ENCODE measurements at regions not wholly inside any gene's neighbourhood (a gene's known extent, or its start where the extent isn't known, plus 50 kb on each side); places are given as distances from the start of the nearest gene placed in this dataset.

DNA sequence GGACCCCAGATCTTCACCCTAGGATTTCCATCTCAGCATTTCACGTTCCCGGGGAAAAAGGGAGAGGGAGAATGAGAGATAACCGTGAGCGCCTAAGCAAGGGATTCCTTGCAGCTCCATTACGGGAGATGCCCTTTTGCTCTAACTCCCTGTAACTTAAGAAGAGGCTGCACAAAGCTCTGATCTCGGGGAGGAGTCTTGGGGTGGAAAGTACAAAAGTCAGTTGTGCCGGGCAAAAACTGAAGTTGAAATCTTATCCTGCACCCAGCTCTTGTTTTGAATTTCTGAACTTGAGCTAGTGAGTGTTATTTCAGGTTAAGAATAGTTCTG lies 256.4 kb upstream of the SOX21 start:
- ChIA-PET POLR2A (interaction anchor here (0.5 kb wide), 1 partner anchor 221 kb away, joined by 5 read pairs; no protein-coding TSS in a partner anchor), CTCF (interaction anchor here (1.1 kb wide), 1 partner anchor 20 kb away, joined by 3 read pairs; no protein-coding TSS in a partner anchor)
- Mint-ChIP-seq H3K27me3 (peaks cover 41% of the 10 kb centered on the region), H3K4me3 (no peak overlapping the region), H3K27ac (no peak overlapping the region), H3K9me3 (no peaks in the 10 kb centered on the region), H3K36me3 (ENCODE audit: low read depth) (no peaks in the 10 kb centered on the region), H3K4me1 (ENCODE audit: low read depth) (peaks cover 2% of the 10 kb centered on the region)
- ATAC-seq (no peak), DNase-seq (no peak)
- TF ChIP-seq CTCF (IDR thresholded peaks at IDR 0.05), result no peak
- intact Hi-C loops (cut with micrococcal nuclease), result no loop called here

GRCh38 chr13:94968040-94968756 lies 255.9 kb upstream of the SOX21 start:
- intact Hi-C loops (cut with micrococcal nuclease), result no loop called here
- H3K27ac Mint-ChIP-seq, result no peak overlapping the region
- peaks cover 45% of the 10 kb centered on the region for H3K27me3 Mint-ChIP-seq
- no peak overlapping the region for H3K4me3 Mint-ChIP-seq
- no peaks in the 10 kb centered on the region for H3K36me3 Mint-ChIP-seq (ENCODE audit: low read depth)
- DNase-seq, result peak; percentile 12
- no peak for TF ChIP-seq CTCF (IDR thresholded peaks at IDR 0.05)
- no peaks in the 10 kb centered on the region for H3K9me3 Mint-ChIP-seq
- ChIA-PET POLR2A (interaction anchor here (0.5 kb wide), 1 partner anchor 222 kb away, joined by 5 read pairs; no protein-coding TSS in a partner anchor), CTCF (interaction anchor here (1.1 kb wide), 1 partner anchor 20 kb away, joined by 3 read pairs; no protein-coding TSS in a partner anchor)
- peaks cover 2% of the 10 kb centered on the region for H3K4me1 Mint-ChIP-seq (ENCODE audit: low read depth)
- ATAC-seq, result peak; percentile 67

DNA sequence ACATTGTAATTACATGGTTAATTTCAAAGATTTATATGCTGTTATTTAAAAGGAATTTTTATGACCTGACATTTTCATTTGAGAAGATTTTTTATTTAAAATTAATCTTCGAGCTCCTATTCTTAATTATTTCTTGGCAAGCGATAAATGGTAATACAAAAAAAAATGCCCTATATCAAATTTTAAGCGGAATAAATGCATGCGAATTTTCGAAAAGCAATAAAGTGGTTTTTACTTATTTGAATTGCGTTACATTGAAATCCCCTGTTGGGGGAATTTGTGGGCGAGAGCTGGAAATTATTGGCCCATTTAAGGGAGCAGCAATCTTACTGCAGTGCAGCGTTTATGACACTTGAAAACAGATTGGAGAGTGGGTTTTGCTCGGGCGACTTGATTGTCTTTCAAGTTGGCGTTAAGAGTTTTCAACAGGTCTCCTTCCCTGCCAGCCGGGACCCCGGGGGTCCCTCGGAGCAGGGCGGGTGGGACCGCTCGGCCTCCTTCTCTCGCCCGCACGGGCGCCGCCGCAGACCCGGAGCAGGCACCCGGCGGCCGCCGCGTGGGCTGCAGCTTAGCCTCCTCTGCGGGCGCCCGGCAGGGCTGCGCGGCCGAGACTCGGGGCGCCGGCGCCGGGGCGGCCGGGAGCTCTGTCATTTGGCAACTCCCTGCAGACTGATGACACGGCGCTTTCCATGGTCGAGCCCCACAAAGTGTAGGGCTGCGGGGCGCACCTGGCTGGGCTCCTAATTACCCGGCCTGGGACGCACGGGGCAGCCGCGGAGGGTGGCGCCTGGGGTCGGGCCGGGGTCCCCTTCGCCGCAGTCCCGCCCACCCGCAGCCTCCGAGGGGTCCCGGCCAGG lies 255.1 kb upstream of the SOX21 start:
- CTCF ChIA-PET, result interaction anchor here (0.7 to 1.1 kb wide), 3 partner anchors 47 to 293 kb away, joined by 3 to 5 read pairs (median 5); no protein-coding TSS in a partner anchor

GRCh38 chr13:94966422-94966955 lies 254.1 kb upstream of the SOX21 start:
- Mint-ChIP-seq H3K4me3 (no peak overlapping the region), H3K27me3 (peaks cover 58% of the 10 kb centered on the region), H3K4me1 (ENCODE audit: low read depth) (peaks cover 2% of the 10 kb centered on the region), H3K27ac (no peak overlapping the region), H3K9me3 (no peaks in the 10 kb centered on the region), H3K36me3 (ENCODE audit: low read depth) (no peaks in the 10 kb centered on the region)
- POLR2A ChIA-PET, result no interaction called here
- intact Hi-C loops (cut with micrococcal nuclease), result no loop called here
- TF ChIP-seq CTCF (IDR thresholded peaks at IDR 0.05), result no peak
- DNase-seq (no peak), ATAC-seq (no peak)
- CTCF ChIA-PET, result interaction anchor here (0.7 to 1.1 kb wide), 3 partner anchors 47 to 292 kb away, joined by 3 to 5 read pairs (median 5); no protein-coding TSS in a partner anchor

More for the DNA sequence above, 255.1 kb upstream of the SOX21 start:
- H3K36me3 Mint-ChIP-seq (ENCODE audit: low read depth), result no peaks in the 10 kb centered on the region
- peaks cover 50% of the 10 kb centered on the region for H3K27me3 Mint-ChIP-seq
- intact Hi-C loops (cut with micrococcal nuclease), result no loop called here
- POLR2A ChIA-PET, result no interaction called here
- H3K4me1 Mint-ChIP-seq (ENCODE audit: low read depth), result peaks cover 2% of the 10 kb centered on the region
- DNase-seq (peak; percentile 41), ATAC-seq (peak; percentile 74)
- no peak overlapping the region for H3K4me3 Mint-ChIP-seq
- no peak overlapping the region for H3K27ac Mint-ChIP-seq
- no peaks in the 10 kb centered on the region for H3K9me3 Mint-ChIP-seq
- no peak for TF ChIP-seq CTCF (IDR thresholded peaks at IDR 0.05)

All from activated CD8-positive, alpha-beta T cell treated with anti-CD3 and anti-CD28 coated beads for 36 hours (primary cell).